Natural killer cell (primary cell): ENCODE measurements at regions not wholly inside any gene's neighbourhood (a gene's known extent, or its start where the extent isn't known, plus 50 kb on each side); places are given as distances from the start of the nearest gene placed in this dataset.
A peak's percentile ranks its signal among the peaks of the same experiment; 100 is the strongest.

Experiments
- ATAC-seq, 3 donors: fragments of 150-1000 bp in 2 of 3; fragments of 200-7000 bp in 1 of 3; cut with Tn5 transposase; 1 replicate in 1 of 3; 2 replicates in 2 of 3; pipeline ENCODE4 v1.10.0; 2021; ENCODE audit warnings: mild to moderate bottlenecking in 2 of 3, moderate library complexity in 2 of 3
- DNase-seq, 2 donors: peaks; one replicate each; pipeline versions ENCODE4 v3.0.0 to v3.0.0-alpha.2; 2013 to 2021; ENCODE audit warnings: mixed read lengths in 1 of 2
- H3K27ac ChIP-seq: one replicate; pipeline ENCODE4 v1.5.1; 2013; ENCODE audit warnings: mild to moderate bottlenecking, low read length
- H3K27me3 ChIP-seq: one replicate; pipeline ENCODE4 v1.6.1; 2013; ENCODE audit warnings: low read length; ENCODE audit not compliant: control insufficient read depth, insufficient read depth
- H3K36me3 ChIP-seq: one replicate; pipeline ENCODE4 v1.6.1; 2013; ENCODE audit warnings: low read length; ENCODE audit not compliant: control insufficient read depth, insufficient read depth
- H3K4me1 ChIP-seq: one replicate; pipeline ENCODE4 v1.6.1; 2013; ENCODE audit warnings: low read length; ENCODE audit not compliant: control insufficient read depth, insufficient read depth
- H3K4me3 ChIP-seq: one replicate; pipeline ENCODE4 v1.5.1; 2013; ENCODE audit warnings: low read length
- H3K9me3 ChIP-seq: one replicate; pipeline ENCODE4 v1.6.1; 2013; ENCODE audit warnings: low read length; ENCODE audit not compliant: control insufficient read depth, insufficient read depth
- H3K27ac Mint-ChIP-seq, 2 donors: one replicate each; pipeline ENCODE4 v1.8.0; 2022; ENCODE audit warnings: mild to moderate bottlenecking in 2 of 2, mixed read lengths in 2 of 2, moderate library complexity in 1 of 2
- H3K27me3 Mint-ChIP-seq, 2 donors: one replicate each; pipeline ENCODE4 v1.8.0; 2022; ENCODE audit warnings: low read depth in 2 of 2, mixed read lengths in 2 of 2
- H3K36me3 Mint-ChIP-seq: one replicate; pipeline ENCODE4 v1.8.0; 2022; ENCODE audit warnings: mixed read lengths
- H3K4me1 Mint-ChIP-seq, 2 donors: one replicate each; pipeline ENCODE4 v1.8.0; 2022; ENCODE audit warnings: mixed read lengths in 2 of 2
- H3K4me3 Mint-ChIP-seq: one replicate; pipeline ENCODE4 v1.8.0; 2022; ENCODE audit warnings: mild to moderate bottlenecking, moderate library complexity, mixed read lengths
- H3K9me3 Mint-ChIP-seq, 2 donors: one replicate each; pipeline ENCODE4 v1.8.0; 2022; ENCODE audit warnings: mixed read lengths in 2 of 2
- CTCF ChIP-seq: fragments of 200-600 bp; IDR thresholded peaks from one replicate; pipeline ENCODE4 v1.8.0; 2022; ENCODE audit warnings: antibody characterized with exemption
- WGBS: methylation state at CpG from one replicate; pipeline ENCODE4 v1.1.7; 2013; ENCODE audit warnings: missing lambda C conversion rate; ENCODE audit not compliant: insufficient coverage; 5-methylcytosine and 5-hydroxymethylcytosine counted together
- intact Hi-C: fragments of 100-400 bp; cut with micrococcal nuclease; formaldehyde crosslinking; loops from one replicate; pipeline ENCODE4 v1.14.2; 2022

GRCh38 chr1:230542054-230542453, 100.2 kb upstream of the COG2 start:
- H3K4me3 ChIP-seq = no peak overlapping the region
- peaks cover 2 to 15% of the 10 kb centered on the region in 2 donors for H3K27me3 Mint-ChIP-seq
- peak overlapping the region; percentile 49 for H3K4me3 Mint-ChIP-seq
- peak overlapping the region in 1 of 2 donors; percentile 36 for H3K27ac Mint-ChIP-seq
- H3K36me3 ChIP-seq = no peaks in the 10 kb centered on the region
- no peaks in the 10 kb centered on the region for H3K36me3 Mint-ChIP-seq
- H3K4me1 Mint-ChIP-seq = peaks cover 0 to 14% of the 10 kb centered on the region in 2 donors
- no peaks in the 10 kb centered on the region for H3K27me3 ChIP-seq
- H3K27ac ChIP-seq = peak overlapping the region; percentile 5
- no peaks in the 10 kb centered on the region for H3K9me3 ChIP-seq
- intact Hi-C loops = no loop called here
- TF ChIP-seq CTCF = no peak
- H3K9me3 Mint-ChIP-seq = no peaks in the 10 kb centered on the region
- peak in 1 of 2 donors; percentile 13 for DNase-seq
- H3K4me1 ChIP-seq = peaks cover 9% of the 10 kb centered on the region
- ATAC-seq = peak; percentile 77 to 98 (median 79)

GRCh38 chr1:230541306-230541705, 101.0 kb upstream of the COG2 start:
- Mint-ChIP-seq H3K27me3 (peaks cover 2 to 15% of the 10 kb centered on the region in 2 donors), H3K27ac (no peak overlapping the region), H3K4me1 (peaks cover 0 to 14% of the 10 kb centered on the region in 2 donors), H3K9me3 (no peaks in the 10 kb centered on the region), H3K36me3 (no peaks in the 10 kb centered on the region), H3K4me3 (no peak overlapping the region)
- no peaks in the 10 kb centered on the region for H3K27me3 ChIP-seq
- no peaks in the 10 kb centered on the region for H3K36me3 ChIP-seq
- H3K27ac ChIP-seq = peak overlapping the region; percentile 5
- H3K4me1 ChIP-seq = peaks cover 9% of the 10 kb centered on the region
- H3K4me3 ChIP-seq = no peak overlapping the region
- TF ChIP-seq CTCF = no peak
- ATAC-seq = no peak
- H3K9me3 ChIP-seq = no peaks in the 10 kb centered on the region
- no peak for DNase-seq
- intact Hi-C loops = no loop called here
- 80% methylated on average over 2 of the region's 2 CpGs for WGBS

- H3K27ac ChIP-seq = no peak overlapping the region
- H3K9me3 ChIP-seq = no peaks in the 10 kb centered on the region
- no peaks in the 10 kb centered on the region for H3K36me3 Mint-ChIP-seq
- no peaks in the 10 kb centered on the region for H3K27me3 ChIP-seq
- peaks cover 0 to 14% of the 10 kb centered on the region in 2 donors for H3K4me1 Mint-ChIP-seq
- intact Hi-C loops = no loop called here
- ATAC-seq (no peak), DNase-seq (no peak)
- no peak overlapping the region for H3K4me3 Mint-ChIP-seq
- H3K9me3 Mint-ChIP-seq = no peaks in the 10 kb centered on the region
- H3K36me3 ChIP-seq = no peaks in the 10 kb centered on the region
- WGBS = 90% methylated on average over 6 of the region's 6 CpGs
- peaks cover 2 to 15% of the 10 kb centered on the region in 2 donors for H3K27me3 Mint-ChIP-seq
- no peak overlapping the region for H3K4me3 ChIP-seq
- peaks cover 9% of the 10 kb centered on the region for H3K4me1 ChIP-seq
- no peak for TF ChIP-seq CTCF
- H3K27ac Mint-ChIP-seq = no peak overlapping the region
These were observed 101.7 kb upstream of the COG2 start for GRCh38 chr1:230540421-230541155.

GRCh38 chr1:230537456-230537855, 104.8 kb upstream of the COG2 start:
- ATAC-seq = no peak
- Histone ChIP-seq H3K4me1 (peaks cover 5% of the 10 kb centered on the region), H3K4me3 (no peak overlapping the region), H3K27ac (no peak overlapping the region), H3K27me3 (no peaks in the 10 kb centered on the region), H3K9me3 (no peaks in the 10 kb centered on the region), H3K36me3 (no peaks in the 10 kb centered on the region)
- 79% methylated on average over 9 of the region's 9 CpGs for WGBS
- Mint-ChIP-seq H3K27ac (no peak overlapping the region), H3K27me3 (peaks cover 0 to 15% of the 10 kb centered on the region in 2 donors), H3K4me1 (peaks cover 0 to 9% of the 10 kb centered on the region in 2 donors), H3K4me3 (no peak overlapping the region), H3K36me3 (peaks cover 11% of the 10 kb centered on the region), H3K9me3 (peaks cover 7 to 8% of the 10 kb centered on the region in 2 donors)
- no peak for TF ChIP-seq CTCF
- DNase-seq = no peak
- intact Hi-C loops = no loop called here
